ENCODE measurements at regions not wholly inside any gene's neighbourhood (a gene's known extent, or its start where the extent isn't known, plus 50 kb on each side); places are given as distances from the start of the nearest gene placed in this dataset.

GRCh38 chr1:184283999-184284398 lies 102.8 kb upstream of the C1orf21 start:
- TF ChIP-seq CTCF (IDR thresholded peaks at IDR 0.05): no peak
- TF ChIP-seq POLR2A (IDR thresholded peaks at IDR 0.05): no peak
